Neural progenitor cell (in vitro differentiated cells): ENCODE measurements at regions not wholly inside any gene's neighbourhood (a gene's known extent, or its start where the extent isn't known, plus 50 kb on each side); places are given as distances from the start of the nearest gene placed in this dataset.
A peak's percentile ranks its signal among the peaks of the same experiment; 100 is the strongest.

Experiments used
- DNase-seq: peaks from one replicate; pipeline ENCODE4 v3.0.0-alpha.2; 2016; ENCODE audit warnings: low spot score
- H2AFZ ChIP-seq: fragments of 200-600 bp; sonication (generic); replicated peaks from 2 replicates; pipeline ENCODE4 v1.6.1; 2016; ENCODE audit warnings: antibody characterized with exemption
- H3F3A ChIP-seq: fragments of 200-600 bp; sonication (generic); 2 replicates; pipeline ENCODE4 v1.6.1; 2016; ENCODE audit warnings: antibody characterized with exemption, low read depth
- H3K27ac ChIP-seq: fragments of 200-600 bp; sonication (generic); 2 replicates; pipeline ENCODE4 v1.5.1; 2016; ENCODE audit warnings: mild to moderate bottlenecking
- H3K27me3 ChIP-seq: fragments of 200-600 bp; sonication (generic); 2 replicates; pipeline ENCODE4 v1.6.1; 2016; ENCODE audit warnings: mild to moderate bottlenecking, moderate library complexity
- H3K36me3 ChIP-seq: fragments of 200-600 bp; sonication (generic); 2 replicates; pipeline ENCODE4 v1.5.1; 2016
- H3K4me1 ChIP-seq: fragments of 200-600 bp; sonication (generic); 2 replicates; pipeline ENCODE4 v1.6.1; 2016; ENCODE audit warnings: mixed run types
- H3K4me2 ChIP-seq: fragments of 200-600 bp; sonication (generic); 2 replicates; pipeline ENCODE4 v1.6.1; 2016
- H3K4me3 ChIP-seq: fragments of 200-600 bp; sonication (generic); 2 replicates; pipeline ENCODE4 v1.5.1; 2016
- H3K79me2 ChIP-seq: fragments of 200-600 bp; sonication (generic); 2 replicates; pipeline ENCODE4 v1.6.1; 2016; ENCODE audit warnings: low read depth
- H3K9ac ChIP-seq: fragments of 200-600 bp; sonication (generic); 2 replicates; pipeline ENCODE4 v1.6.1; 2016
- H3K9me3 ChIP-seq: fragments of 200-600 bp; sonication (generic); 2 replicates; pipeline ENCODE4 v1.5.1; 2016; ENCODE audit warnings: low read depth
- H4K20me1 ChIP-seq: fragments of 200-600 bp; sonication (generic); 2 replicates; pipeline ENCODE4 v1.6.1; 2016; ENCODE audit warnings: low read depth
- H3K27ac Mint-ChIP-seq: 3 replicates; pipeline ENCODE4 v1.8.0; 2021; ENCODE audit warnings: mixed read lengths
- H3K27me3 Mint-ChIP-seq: 2 replicates; pipeline ENCODE4 v1.8.0; 2022; ENCODE audit warnings: low read depth, mild to moderate bottlenecking, inconsistent platforms, moderate library complexity, mixed read lengths; ENCODE audit not compliant: insufficient read depth
- H3K36me3 Mint-ChIP-seq: 3 replicates; pipeline ENCODE4 v1.8.0; 2021; ENCODE audit warnings: mixed read lengths
- H3K4me1 Mint-ChIP-seq: 3 replicates; pipeline ENCODE4 v1.8.0; 2021; ENCODE audit warnings: mixed read lengths
- H3K4me3 Mint-ChIP-seq: 3 replicates; pipeline ENCODE4 v1.8.0; 2021; ENCODE audit warnings: mild to moderate bottlenecking, moderate library complexity, mixed read lengths
- H3K9me3 Mint-ChIP-seq: 3 replicates; pipeline ENCODE4 v1.8.0; 2020; ENCODE audit warnings: mixed read lengths
- CTCF ChIP-seq: fragments of 200-600 bp; sonication (generic); IDR thresholded peaks from 2 replicates; pipeline ENCODE4 v1.5.1; 2017; ENCODE audit warnings: antibody characterized with exemption, mild to moderate bottlenecking
- EZH2 ChIP-seq: fragments of 200-600 bp; sonication (generic); IDR thresholded peaks from 2 replicates; pipeline ENCODE4 v1.6.1; 2017; ENCODE audit warnings: antibody characterized with exemption, mild to moderate bottlenecking, moderate library complexity
- EZH2phosphoT487 ChIP-seq: fragments of 200-600 bp; sonication (generic); IDR thresholded peaks from 2 replicates; pipeline ENCODE4 v1.6.1; 2017; ENCODE audit warnings: antibody characterized with exemption

GRCh38 chr10:84593506-84593905 is 265.1 kb downstream of the CCSER2 start:
- H3K9me3 ChIP-seq: no peaks in the 10 kb centered on the region
- H3K36me3 ChIP-seq: no peaks in the 10 kb centered on the region
- Mint-ChIP-seq H3K36me3 (no peaks in the 10 kb centered on the region), H3K27ac (no peak overlapping the region), H3K27me3 (peaks cover 3% of the 10 kb centered on the region), H3K9me3 (peaks cover 6% of the 10 kb centered on the region), H3K4me3 (no peak overlapping the region), H3K4me1 (peaks cover 5% of the 10 kb centered on the region)
- H4K20me1 ChIP-seq: no peaks in the 10 kb centered on the region
- no peaks in the 10 kb centered on the region for H3K27me3 ChIP-seq
- no peak for TF ChIP-seq EZH2phosphoT487
- TF ChIP-seq CTCF: no peak
- TF ChIP-seq EZH2: no peak
- DNase-seq: no peak
- H3K79me2 ChIP-seq: no peaks in the 10 kb centered on the region
- H3K4me1 ChIP-seq: peaks cover 2% of the 10 kb centered on the region
- H3K4me3 ChIP-seq: no peak overlapping the region
- H3K4me2 ChIP-seq: no peak overlapping the region
- no peak overlapping the region for H3K9ac ChIP-seq
- H3F3A ChIP-seq: no peaks in the 10 kb centered on the region
- H2AFZ ChIP-seq: no peak overlapping the region
- no peak overlapping the region for H3K27ac ChIP-seq

DNA sequence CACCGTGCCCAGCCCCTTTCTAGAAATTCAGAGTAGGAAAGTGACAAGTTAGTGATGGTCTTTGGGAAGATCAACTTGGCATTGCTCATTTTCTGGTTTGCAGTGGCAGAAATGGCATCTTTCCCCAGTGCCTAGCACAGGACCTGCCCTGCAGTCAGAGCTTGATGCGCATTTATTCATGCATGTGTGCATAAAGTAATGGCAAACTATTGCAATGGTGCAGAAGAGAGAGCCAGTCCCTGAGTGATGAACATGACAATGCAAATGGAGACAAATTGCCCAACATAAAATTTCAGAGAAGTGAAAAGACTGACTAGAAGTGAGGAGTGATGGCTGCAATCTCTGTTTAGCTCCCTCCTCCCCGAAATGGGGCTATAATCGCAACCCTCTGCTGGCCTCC is 268.2 kb downstream of the CCSER2 start:
- no peaks in the 10 kb centered on the region for H4K20me1 ChIP-seq
- no peak overlapping the region for H3K9ac ChIP-seq
- Mint-ChIP-seq H3K36me3 (no peaks in the 10 kb centered on the region), H3K27ac (no peak overlapping the region), H3K9me3 (peaks cover 4% of the 10 kb centered on the region), H3K4me3 (no peak overlapping the region), H3K4me1 (no peaks in the 10 kb centered on the region), H3K27me3 (peaks cover 5% of the 10 kb centered on the region)
- no peaks in the 10 kb centered on the region for H3K9me3 ChIP-seq
- no peak overlapping the region for H3K4me3 ChIP-seq
- no peak for DNase-seq
- H3K4me2 ChIP-seq: no peak overlapping the region
- H3K27ac ChIP-seq: no peak overlapping the region
- no peaks in the 10 kb centered on the region for H3K27me3 ChIP-seq
- TF ChIP-seq EZH2: no peak
- no peak for TF ChIP-seq CTCF
- no peak for TF ChIP-seq EZH2phosphoT487
- no peaks in the 10 kb centered on the region for H3K79me2 ChIP-seq
- H2AFZ ChIP-seq: no peak overlapping the region
- peaks cover 2% of the 10 kb centered on the region for H3K4me1 ChIP-seq
- no peaks in the 10 kb centered on the region for H3F3A ChIP-seq
- no peaks in the 10 kb centered on the region for H3K36me3 ChIP-seq

GRCh38 chr10:84599254-84599653 is 270.9 kb downstream of the CCSER2 start:
- Histone ChIP-seq H4K20me1 (no peaks in the 10 kb centered on the region), H3K4me3 (no peak overlapping the region), H3K27me3 (peaks cover 25% of the 10 kb centered on the region), H3K36me3 (no peaks in the 10 kb centered on the region), H3K4me1 (peaks cover 4% of the 10 kb centered on the region), H3K9me3 (no peaks in the 10 kb centered on the region), H3K9ac (no peak overlapping the region), H3K4me2 (no peak overlapping the region), H3F3A (no peaks in the 10 kb centered on the region), H2AFZ (no peak overlapping the region), H3K27ac (no peak overlapping the region), H3K79me2 (no peaks in the 10 kb centered on the region)
- H3K4me3 Mint-ChIP-seq: no peak overlapping the region
- TF ChIP-seq EZH2phosphoT487 (no peak), EZH2 (no peak), CTCF (peak; percentile 20)
- peaks cover 4% of the 10 kb centered on the region for H3K9me3 Mint-ChIP-seq
- H3K27ac Mint-ChIP-seq: no peak overlapping the region
- H3K4me1 Mint-ChIP-seq: no peaks in the 10 kb centered on the region
- DNase-seq: no peak
- H3K36me3 Mint-ChIP-seq: no peaks in the 10 kb centered on the region
- peaks cover 6% of the 10 kb centered on the region for H3K27me3 Mint-ChIP-seq
